ENCODE measurements at regions not wholly inside any gene's neighbourhood (a gene's known extent, or its start where the extent isn't known, plus 50 kb on each side); places are given as distances from the start of the nearest gene placed in this dataset.

- TF ChIP-seq CTCF (conservative IDR thresholded peaks at IDR 0.05; ENCODE audit: low read length) (no peak), EZH2phosphoT487 (IDR thresholded peaks at IDR 0.05; ENCODE audit: borderline replicate concordance, low read depth, low read length) (no peak)
Measured at GRCh38 chr20:52542131-52542530, 350.6 kb upstream of the ZFP64 start.
